GM12892 (cell line): ENCODE measurements at regions not wholly inside any gene's neighbourhood (a gene's known extent, or its start where the extent isn't known, plus 50 kb on each side); places are given as distances from the start of the nearest gene placed in this dataset.

ENCODE experiments used
- POLR2A ChIP-seq: IDR thresholded peaks from 2 replicates; pipeline ENCODE4 v1.6.1; 2011; ENCODE audit warnings: low read depth, low read length, control low read depth
- POLR2AphosphoS5 ChIP-seq: IDR thresholded peaks from 2 replicates; pipeline ENCODE4 v1.6.1; 2011; ENCODE audit warnings: low read depth, low read length, control low read depth

DNA sequence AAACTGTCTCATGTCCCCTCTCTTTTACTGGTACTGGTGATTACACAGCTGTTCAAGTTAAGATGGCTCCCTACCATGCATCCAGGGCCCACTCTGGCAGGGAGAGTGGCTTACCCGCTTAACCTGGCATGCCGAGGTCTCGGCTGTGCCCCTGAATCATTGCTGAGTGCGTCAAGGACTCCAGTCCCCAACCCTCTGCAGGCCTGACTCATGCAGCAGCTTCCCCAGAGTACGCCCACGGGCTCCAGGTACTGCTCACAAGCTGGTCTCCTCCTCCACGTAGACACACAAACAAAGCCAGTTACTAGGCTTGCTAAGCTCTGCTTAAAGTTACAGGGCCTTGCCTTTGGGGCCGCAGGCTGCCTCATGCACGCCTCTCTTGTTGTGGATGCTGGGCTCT lies 447.4 kb downstream of the COG6 start:
- no peak for TF ChIP-seq POLR2A
- TF ChIP-seq POLR2AphosphoS5, result no peak
